Superior temporal gyrus (tissue), 1 donor: ENCODE measurements at regions not wholly inside any gene's neighbourhood (a gene's known extent, or its start where the extent isn't known, plus 50 kb on each side); places are given as distances from the start of the nearest gene placed in this dataset.

Source experiments
- DNase-seq: peaks from one replicate; pipeline ENCODE4 v3.0.0-alpha.2; 2016; ENCODE audit errors: extremely low spot score

GRCh38 chr3:1823867-1824266 lies 274.8 kb upstream of the CNTN4 start:
- DNase-seq = no peak

DNA sequence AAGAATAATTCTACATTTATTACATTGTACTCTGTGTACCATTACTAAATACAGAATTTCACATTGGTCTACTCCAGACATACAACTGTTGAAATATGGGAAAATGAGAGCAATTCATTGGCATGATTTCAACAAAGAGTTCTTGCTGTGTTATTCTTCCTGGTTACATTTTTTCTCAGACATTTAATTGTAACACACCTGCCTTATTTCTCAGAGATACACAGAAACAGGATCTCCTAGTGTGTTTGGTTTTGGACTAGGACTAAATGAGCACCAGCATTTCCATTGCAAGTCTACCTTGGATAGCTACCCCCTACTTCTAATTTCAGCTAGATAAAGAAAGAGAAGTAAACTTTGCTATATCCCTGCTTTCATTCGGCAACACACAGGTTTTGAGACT lies 274.3 kb upstream of the CNTN4 start:
- DNase-seq = no peak

DNA sequence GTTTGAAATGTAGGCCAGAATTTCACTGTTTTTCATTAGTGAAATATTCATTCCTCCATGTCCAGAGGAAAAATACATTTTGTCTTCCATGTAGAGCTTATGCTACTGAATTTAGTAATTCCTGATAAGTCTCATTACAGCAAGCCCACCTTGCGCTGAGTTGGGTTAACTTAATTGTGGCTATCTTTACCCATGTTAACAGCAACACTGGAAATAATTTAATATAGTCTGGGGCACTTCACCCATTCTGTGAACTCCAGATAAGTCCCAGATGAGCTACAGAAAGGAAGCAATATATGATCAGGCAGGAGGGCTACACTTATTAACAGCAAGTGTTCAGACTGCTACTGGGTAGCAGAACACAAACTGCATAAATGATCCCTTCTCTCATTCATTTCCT lies 270.1 kb upstream of the CNTN4 start:
- DNase-seq = no peak

GRCh38 chr3:1830851-1831250 lies 267.8 kb upstream of the CNTN4 start:
- no peak for DNase-seq

DNA sequence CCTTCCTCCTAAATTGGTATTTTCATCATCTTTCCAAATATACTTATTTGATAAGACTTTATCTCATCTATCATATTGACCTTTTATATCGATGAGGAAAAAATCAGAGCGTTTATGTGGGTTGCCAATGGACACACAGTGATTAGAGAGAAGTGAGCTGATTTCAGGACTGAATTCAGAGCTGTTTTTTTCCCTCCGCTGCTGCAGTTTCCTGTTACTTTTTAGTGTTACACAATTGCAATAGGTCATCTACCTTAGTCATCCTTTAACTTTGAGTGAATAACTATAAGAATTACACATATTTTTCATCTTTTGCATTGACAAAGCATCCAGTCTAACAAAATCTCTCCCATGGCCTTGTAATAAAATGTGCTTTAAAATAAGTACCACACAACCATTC lies 266.3 kb upstream of the CNTN4 start:
- DNase-seq = no peak

GRCh38 chr3:1843111-1843510 lies 255.6 kb upstream of the CNTN4 start:
- no peak for DNase-seq

DNA sequence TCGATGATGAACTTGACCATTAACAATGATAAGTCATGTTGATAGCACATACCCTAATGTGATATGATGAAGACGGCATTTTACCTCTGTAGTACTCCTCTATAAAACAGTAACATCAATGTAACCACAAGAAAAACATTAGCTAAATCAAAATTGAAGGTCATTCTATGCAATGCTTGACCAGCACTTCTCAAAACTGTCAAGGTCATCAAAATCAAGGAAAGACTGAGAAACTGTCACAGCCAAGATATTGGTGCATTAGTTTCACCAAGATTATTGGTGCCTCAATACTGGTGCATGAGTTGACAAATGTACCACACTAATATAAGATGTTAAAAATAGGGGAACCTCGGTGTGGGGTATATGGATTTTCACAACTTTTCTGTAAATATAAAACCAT lies 251.1 kb upstream of the CNTN4 start:
- no peak for DNase-seq

DNA sequence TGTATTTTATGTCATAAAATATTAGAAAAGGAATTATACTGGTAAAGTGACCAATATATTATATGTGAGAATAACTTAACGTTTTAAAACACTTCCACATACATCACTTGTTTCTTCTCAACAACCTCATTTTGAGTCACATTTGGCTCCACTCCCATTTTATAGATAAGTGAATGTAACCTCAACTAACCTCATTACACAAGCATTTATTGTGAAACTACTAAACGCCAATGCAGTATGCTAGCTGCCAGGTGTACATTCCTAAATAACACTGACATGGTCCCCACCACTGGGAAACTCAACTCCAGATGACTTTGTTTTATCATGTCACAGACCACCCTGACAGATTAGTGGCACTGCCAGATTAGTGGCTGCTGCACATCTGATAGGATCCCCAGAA lies 249.7 kb upstream of the CNTN4 start:
- DNase-seq = no peak

- DNase-seq = no peak
These were observed 245.7 kb upstream of the CNTN4 start for GRCh38 chr3:1852950-1853349.

GRCh38 chr3:1855841-1856240 lies 242.8 kb upstream of the CNTN4 start:
- DNase-seq = no peak

DNA sequence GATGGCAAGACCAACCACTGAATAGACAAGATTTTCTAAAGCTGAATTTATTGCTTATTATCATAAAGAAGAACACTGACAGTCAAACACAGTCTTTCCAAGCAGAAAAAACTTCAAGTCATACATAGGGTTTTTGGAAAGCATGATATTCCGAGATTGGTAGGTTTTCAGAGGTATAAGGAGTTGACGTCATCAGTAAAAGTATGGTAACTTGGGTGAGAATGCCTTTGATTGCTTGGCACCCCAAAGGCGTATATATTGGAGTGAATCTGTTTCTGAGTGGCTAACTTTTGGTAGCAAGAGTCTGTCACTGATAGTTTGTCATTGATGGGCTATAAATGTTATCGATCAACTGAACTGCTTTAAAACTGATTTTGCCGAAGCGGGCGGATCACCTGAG lies 227.9 kb upstream of the CNTN4 start:
- DNase-seq = no peak

DNA sequence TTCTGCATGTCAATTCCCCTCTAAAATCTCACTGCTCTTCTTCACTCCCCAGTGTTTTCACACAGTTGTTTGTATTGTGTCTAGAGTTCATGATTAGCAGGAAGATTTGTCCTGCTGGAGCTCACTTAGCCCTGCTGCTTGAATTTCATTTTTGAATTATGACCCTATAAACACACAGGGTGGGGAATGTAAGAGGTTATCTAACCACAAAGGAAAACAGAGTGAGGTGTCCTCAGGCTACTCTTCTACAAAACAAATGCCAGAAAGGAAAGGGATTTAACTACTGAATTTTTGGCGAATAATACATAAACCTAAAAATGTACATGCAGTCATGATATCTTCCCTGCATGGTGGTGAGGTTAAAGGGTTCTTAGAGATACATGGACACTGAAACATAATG lies 215.1 kb upstream of the CNTN4 start:
- no peak for DNase-seq

DNA sequence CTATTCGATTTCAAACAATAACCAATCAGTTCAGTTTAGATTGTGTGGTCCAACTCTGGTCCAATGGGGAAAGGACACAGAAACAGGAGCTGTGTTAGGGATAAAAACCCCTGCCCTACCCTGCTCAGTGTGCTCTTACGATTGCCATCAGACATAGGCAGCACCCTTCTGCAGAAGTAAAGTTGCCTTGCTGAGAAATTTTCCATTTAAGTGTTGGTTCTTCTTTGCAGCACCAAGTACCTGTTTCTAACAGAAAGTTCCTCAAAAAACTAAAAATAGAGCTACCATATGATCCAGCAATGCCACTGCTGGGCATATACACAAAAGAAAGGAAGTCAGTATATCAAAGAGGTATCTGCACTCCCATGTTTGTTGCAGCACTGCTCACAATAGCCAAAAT lies 206.2 kb upstream of the CNTN4 start:
- DNase-seq = no peak

GRCh38 chr3:1902416-1902815 lies 196.2 kb upstream of the CNTN4 start:
- DNase-seq = no peak

GRCh38 chr3:1903111-1903510 lies 195.6 kb upstream of the CNTN4 start:
- DNase-seq = no peak

DNA sequence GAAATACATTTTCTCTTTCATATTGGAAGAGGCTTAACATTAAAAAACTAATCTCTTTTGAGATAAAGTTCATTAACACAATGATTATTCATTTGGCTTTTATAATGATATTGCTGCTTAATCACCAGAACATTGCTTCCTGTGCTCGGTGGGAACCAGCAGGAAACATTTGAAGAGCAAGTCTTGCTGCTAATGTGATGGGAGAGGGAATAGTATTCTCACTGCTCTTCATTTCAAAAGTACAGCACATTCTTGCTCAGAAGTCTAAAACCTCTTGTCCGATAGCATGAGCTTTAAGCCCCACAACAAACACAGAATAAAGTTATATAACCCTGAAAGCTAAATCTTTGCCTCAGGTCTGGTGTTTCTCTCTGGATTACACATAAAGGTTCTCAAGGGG lies 190.8 kb upstream of the CNTN4 start:
- DNase-seq = no peak

DNA sequence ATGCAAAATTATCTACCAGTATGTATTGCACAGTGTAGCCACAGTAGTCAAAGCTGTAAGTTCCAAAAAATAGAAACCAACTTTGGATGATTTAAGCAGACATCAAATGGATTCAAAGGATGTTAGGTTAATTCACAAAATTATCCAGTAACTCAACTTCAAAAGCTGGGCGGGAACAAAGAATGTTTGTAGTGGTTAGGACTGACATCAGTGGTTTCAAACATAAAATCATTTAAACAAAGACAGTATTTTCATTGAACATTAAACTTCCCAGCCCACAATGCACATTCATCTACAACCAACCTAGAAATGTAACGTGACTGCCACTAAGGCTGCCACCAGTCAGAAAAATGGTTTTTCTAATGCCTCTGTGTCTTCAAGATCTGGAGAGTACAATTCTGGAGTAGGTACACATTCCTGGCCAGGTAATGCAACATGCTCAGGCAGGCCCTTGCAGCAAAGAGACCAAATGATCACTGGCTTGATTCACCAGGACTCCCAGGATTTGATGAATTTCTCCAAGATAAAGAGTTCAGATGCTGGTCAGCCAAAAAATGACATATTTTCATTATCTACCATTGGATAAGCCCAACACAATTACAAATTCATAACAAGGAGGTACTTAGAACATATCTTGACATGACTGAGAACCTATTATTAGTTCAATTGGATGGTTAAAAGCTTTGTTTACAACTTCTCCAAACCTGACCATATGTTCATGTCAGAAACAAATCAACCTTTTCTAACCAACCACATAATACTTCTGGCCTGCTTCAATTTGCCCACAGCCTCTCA lies 189.8 kb upstream of the CNTN4 start:
- DNase-seq = no peak

DNA sequence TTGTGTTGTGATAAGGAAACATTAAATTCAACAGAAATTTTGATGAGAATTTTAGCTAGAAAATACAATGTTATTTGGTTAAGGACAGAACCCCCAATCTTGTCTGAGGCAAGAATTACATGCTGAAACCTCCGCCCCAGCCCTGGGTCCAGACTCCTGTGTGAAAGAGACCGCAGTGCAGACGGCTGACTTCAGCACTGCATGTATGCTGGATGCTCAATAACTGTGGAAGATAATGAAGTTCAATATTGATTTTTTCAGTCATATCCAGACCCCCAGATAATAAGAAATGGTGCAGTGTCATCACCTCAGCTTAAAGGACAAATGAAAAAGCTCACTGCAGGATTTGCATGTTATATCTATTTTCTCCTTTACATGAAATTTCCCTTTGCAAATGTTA lies 188.3 kb upstream of the CNTN4 start:
- no peak for DNase-seq

DNA sequence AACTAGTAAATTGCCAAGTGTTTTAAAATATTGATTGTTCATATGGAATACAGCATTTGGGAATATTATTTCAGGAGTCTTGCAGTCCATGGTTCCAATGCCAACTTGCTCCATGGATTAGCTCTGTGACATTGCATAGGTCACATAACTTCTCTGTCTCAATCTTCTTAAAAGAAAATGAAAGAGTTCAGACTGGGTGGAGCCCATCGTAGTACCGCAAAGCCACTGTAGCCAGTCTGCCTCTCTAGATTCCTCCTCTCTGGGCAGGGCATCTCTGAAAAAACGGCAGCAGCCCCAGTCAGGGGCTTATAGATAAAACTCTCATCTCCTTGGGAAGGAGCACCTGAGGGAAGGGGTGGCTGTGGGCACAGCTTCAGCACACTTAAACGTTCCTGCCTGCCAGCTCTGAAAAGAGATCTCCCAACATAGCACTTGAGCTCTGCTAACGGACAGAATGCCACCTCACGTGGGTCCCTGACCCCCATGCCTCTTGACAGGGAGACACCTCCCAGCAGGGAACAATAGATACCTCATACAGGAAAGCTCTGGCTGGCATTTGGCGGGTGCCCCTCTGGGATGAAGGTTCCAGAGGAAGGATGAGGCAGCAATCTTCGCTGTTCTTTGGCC lies 168.8 kb upstream of the CNTN4 start:
- no peak for DNase-seq

GRCh38 chr3:1938975-1939374 lies 159.7 kb upstream of the CNTN4 start:
- DNase-seq = no peak

DNA sequence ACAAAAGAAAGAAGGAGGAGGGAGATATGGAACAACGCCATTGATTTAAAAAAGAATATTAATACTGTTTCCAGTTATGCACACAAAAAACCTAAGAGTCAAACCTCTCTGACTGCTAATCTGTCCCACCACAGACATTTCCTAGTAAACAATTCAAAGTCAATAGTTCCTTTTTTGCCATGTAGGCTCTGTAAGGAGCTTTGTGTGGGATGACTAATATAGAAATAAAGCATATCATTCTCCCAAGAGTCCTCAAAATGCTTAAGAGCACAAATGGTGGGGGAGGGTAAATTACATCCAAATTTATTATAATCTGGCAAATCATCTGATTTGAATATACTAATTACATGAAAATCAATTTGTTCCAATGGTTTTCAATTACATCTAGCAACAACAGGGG lies 155.9 kb upstream of the CNTN4 start:
- DNase-seq = no peak

- DNase-seq = no peak
These were observed 155.1 kb upstream of the CNTN4 start for GRCh38 chr3:1943395-1944118.

DNA sequence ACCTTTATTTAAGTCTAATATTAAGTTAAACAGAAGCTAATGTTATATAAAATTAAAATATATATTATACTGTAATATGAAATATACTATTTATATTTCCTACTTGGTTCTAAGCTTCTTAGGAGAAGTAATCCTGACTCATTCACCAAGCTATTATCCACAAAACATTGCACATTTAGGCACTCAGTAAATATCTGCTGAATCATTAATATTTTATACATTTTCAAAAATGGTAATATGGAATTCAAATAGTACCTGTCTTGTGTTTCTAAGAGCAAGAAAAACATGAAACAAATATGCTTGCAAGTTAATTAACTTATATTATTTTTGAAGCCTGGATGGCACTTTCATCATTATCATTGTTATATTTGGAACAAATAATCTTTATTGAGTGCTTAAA lies 153.0 kb upstream of the CNTN4 start:
- no peak for DNase-seq
